Ovary (tissue), 7 donors: ENCODE measurements at regions not wholly inside any gene's neighbourhood (a gene's known extent, or its start where the extent isn't known, plus 50 kb on each side); places are given as distances from the start of the nearest gene placed in this dataset.
"Not testable (repeated sequence)": the region's sequence is repeated elsewhere in the genome, so short reads cannot be mapped to it uniquely, and the experiment has no call there.

ENCODE experiments used
- DNase-seq, 5 donors: peaks; one replicate each; pipeline ENCODE4 v3.0.0-alpha.2; 2019 to 2020
- H3K27ac ChIP-seq, 2 donors: fragments of 200-600 bp; one replicate each; pipeline versions ENCODE4 v1.5.1 to v1.8.0; 2019 to 2022
- H3K27me3 ChIP-seq: fragments of 200-600 bp; one replicate; pipeline ENCODE4 v1.8.0; 2022
- H3K36me3 ChIP-seq: fragments of 200-600 bp; sonication (generic); one replicate; pipeline ENCODE4 v1.5.1; 2019
- H3K4me1 ChIP-seq: one replicate; pipeline ENCODE4 v1.8.1; 2013; ENCODE audit warnings: mild to moderate bottlenecking, moderate library complexity; ENCODE audit not compliant: insufficient read depth
- H3K4me3 ChIP-seq: fragments of 200-600 bp; sonication (generic); one replicate; pipeline ENCODE4 v1.5.1; 2017
- H3K9me3 ChIP-seq, 2 donors: fragments of 200-600 bp in 1 of 2; sonication (generic) in 1 of 2; one replicate each; pipeline versions ENCODE4 v1.5.1 to v1.8.1; 2013 to 2019; ENCODE audit warnings: mild to moderate bottlenecking in 1 of 2, moderate library complexity in 1 of 2
- CTCF ChIP-seq, 3 donors: fragments of 450-650 bp in 2 of 3; fragments of 200-600 bp in 1 of 3; IDR thresholded peaks; one replicate each; pipeline versions ENCODE4 v1.5.1 to v1.8.0; 2016 to 2022; ENCODE audit warnings: antibody characterized with exemption in 3 of 3, mild to moderate bottlenecking in 1 of 3
- EP300 ChIP-seq: sonication (generic); formaldehyde crosslinking; IDR thresholded peaks from one replicate; pipeline ENCODE4 v1.6.1; 2017; ENCODE audit warnings: antibody characterized with exemption
- POLR2A ChIP-seq: fragments of 450-650 bp; IDR thresholded peaks from one replicate; pipeline ENCODE4 v1.6.1; 2017; ENCODE audit warnings: antibody characterized with exemption, mild to moderate bottlenecking, moderate library complexity
- WGBS, 3 donors: extraction: QIAGEN DNeasy Blood & Tissue Kit in 1 of 3; methylation state at CpG; one replicate each; pipeline versions ENCODE4 v1.1.5 to v1.1.7; 2013 to 2017; 5-methylcytosine and 5-hydroxymethylcytosine counted together
- intact Hi-C, 4 donors: fragments of 100-400 bp; cut with DNase I; formaldehyde crosslinking; loops; one replicate each; pipeline versions ENCODE4 v1.11.0 to v1.15.1; 2022 to 2023
- donor health status: DM: no; HTN: no; CAD: no; lungs with moderate emphysema.
- donor health status: DM: no; HTN: no; CAD: no.
- donor health status: Bipolar disorder and iron deficiency.
- donor health status: DM: no; HTN: no; CAD: no.
- donor health status: DM: yes; HTN: yes; CAD: no.

- TF ChIP-seq CTCF (IDR thresholded peaks at IDR 0.05): no peak
- TF ChIP-seq EP300: no peak
- TF ChIP-seq POLR2A: no peak
- Histone ChIP-seq H3K27me3 (no peaks in the 10 kb centered on the region), H3K36me3 (no peaks in the 10 kb centered on the region), H3K4me3 (no peak overlapping the region), H3K27ac (no peak overlapping the region), H3K9me3 (no peaks in the 10 kb centered on the region), H3K4me1 (peaks cover 6% of the 10 kb centered on the region)
- intact Hi-C loops: loop anchor here in 2 of 4 donors (10.0 kb wide), 3 partner anchors 57 to 237 kb away; no protein-coding TSS in a partner anchor
- 75 to 76% (median 75%) methylated on average over 28 of the region's 28 CpGs for WGBS, 3 donors
- peak in 3 of 5 donors; percentile 17 to 43 (median 29) for DNase-seq
Observed at GRCh38 chr6:168377856-168378832, 58.6 kb upstream of the DACT2 start.

GRCh38 chr6:168379579-168379978 is 60.0 kb upstream of the DACT2 start:
- H3K4me1 ChIP-seq, H3K9me3 ChIP-seq, H3K36me3 ChIP-seq, H3K27me3 ChIP-seq, H3K27ac ChIP-seq, H3K4me3 ChIP-seq: not testable (repeated sequence)
- intact Hi-C loops: loop anchor here in 2 of 4 donors (10.0 kb wide), 3 partner anchors 55 to 235 kb away; no protein-coding TSS in a partner anchor
- peak in 1 of 5 donors; percentile 21 for DNase-seq
- 82 to 92% (median 89%) methylated on average over 20 of the region's 20 CpGs for WGBS, 3 donors

- DNase-seq: peak in 2 of 5 donors; percentile 12 to 18
- H3K4me1 ChIP-seq, H3K27ac ChIP-seq, H3K9me3 ChIP-seq, H3K4me3 ChIP-seq, H3K36me3 ChIP-seq, H3K27me3 ChIP-seq, intact Hi-C loops: not testable (repeated sequence)
- WGBS, 3 donors: 92 to 96% (median 94%) methylated on average over 38 of the region's 38 CpGs
Observed at GRCh38 chr6:168380166-168380955, 60.6 kb upstream of the SMOC2 start.

GRCh38 chr6:168380956-168381605 is 59.9 kb upstream of the SMOC2 start:
- WGBS, 3 donors: 90 to 94% (median 93%) methylated on average over 16 of the region's 16 CpGs
- H3K4me3 ChIP-seq: no peak overlapping the region
- H3K36me3 ChIP-seq: no peaks in the 10 kb centered on the region
- no peak overlapping the region for H3K27ac ChIP-seq
- H3K4me1 ChIP-seq: peaks cover 7% of the 10 kb centered on the region
- TF ChIP-seq CTCF (IDR thresholded peaks at IDR 0.05): no peak
- TF ChIP-seq POLR2A: no peak
- TF ChIP-seq EP300: no peak
- H3K9me3 ChIP-seq: no peaks in the 10 kb centered on the region
- peak in 1 of 5 donors; percentile 4 for DNase-seq
- intact Hi-C loops: no loop called here
- no peaks in the 10 kb centered on the region for H3K27me3 ChIP-seq

GRCh38 chr6:168381726-168382458 is 59.1 kb upstream of the SMOC2 start:
- Histone ChIP-seq H3K9me3 (no peaks in the 10 kb centered on the region), H3K36me3 (no peaks in the 10 kb centered on the region), H3K27me3 (no peaks in the 10 kb centered on the region), H3K4me1 (peaks cover 7% of the 10 kb centered on the region), H3K4me3 (no peak overlapping the region), H3K27ac (no peak overlapping the region)
- WGBS, 3 donors: 93 to 95% (median 95%) methylated on average over 24 of the region's 24 CpGs
- intact Hi-C loops: no loop called here
- DNase-seq: peak in 2 of 5 donors; percentile 8 to 9
- TF ChIP-seq EP300 (no peak), POLR2A (no peak), CTCF (IDR thresholded peaks at IDR 0.05) (no peak)
